ENCODE measurements at regions not wholly inside any gene's neighbourhood (a gene's known extent, or its start where the extent isn't known, plus 50 kb on each side); places are given as distances from the start of the nearest gene placed in this dataset.

GRCh38 chr1:13981142-13981541 is 281.2 kb downstream of the PRDM2 start:
- Histone ChIP-seq H3K9ac (ENCODE audit: low read length) (no peak overlapping the region), H3K27me3 (ENCODE audit: insufficient read depth, low read length, poor library complexity) (no peaks in the 10 kb centered on the region), H3K4me3 (ENCODE audit: low read length) (no peak overlapping the region), H3K4ac (ENCODE audit: low read depth, low read length) (no peak overlapping the region), H3K4me1 (ENCODE audit: control insufficient read depth, low read depth, low read length) (no peaks in the 10 kb centered on the region), H3K79me2 (ENCODE audit: control insufficient read depth, insufficient read depth, low read length) (no peaks in the 10 kb centered on the region), H2AK5ac (ENCODE audit: low read length) (no peak overlapping the region), H2BK5ac (ENCODE audit: low read length) (no peak overlapping the region), H3K18ac (ENCODE audit: low read length) (no peak overlapping the region), H3K4me2 (ENCODE audit: low read length) (no peak overlapping the region), H2BK120ac (ENCODE audit: low read depth, low read length) (no peak overlapping the region), H4K5ac (ENCODE audit: low read length) (no peak overlapping the region), H3K79me1 (ENCODE audit: low read length) (no peaks in the 10 kb centered on the region), H2BK15ac (replicated peaks; ENCODE audit: low read depth) (no peak overlapping the region), H3K27ac (ENCODE audit: low read depth, low read length) (no peak overlapping the region), H3K56ac (ENCODE audit: low read length) (no peak overlapping the region), H3K23ac (ENCODE audit: low read length) (no peak overlapping the region), H3K36me3 (ENCODE audit: control insufficient read depth, insufficient read depth, low read length) (no peaks in the 10 kb centered on the region), H4K8ac (ENCODE audit: low read depth, low read length) (no peak overlapping the region)
- DNase-seq, result no peak
- WGBS (ENCODE audit: extremely low coverage, insufficient coverage, low lambda C conversion rate), result no CpG with 5 or more reads among the region's 2 CpGs

- Histone ChIP-seq H3K4ac (ENCODE audit: low read depth, low read length) (no peak overlapping the region), H3K23ac (ENCODE audit: low read length) (no peak overlapping the region), H3K56ac (ENCODE audit: low read length) (no peak overlapping the region), H3K79me2 (ENCODE audit: control insufficient read depth, insufficient read depth, low read length) (no peaks in the 10 kb centered on the region), H2AK5ac (ENCODE audit: low read length) (no peak overlapping the region), H3K36me3 (ENCODE audit: control insufficient read depth, insufficient read depth, low read length) (no peaks in the 10 kb centered on the region), H3K4me1 (ENCODE audit: control insufficient read depth, low read depth, low read length) (no peaks in the 10 kb centered on the region), H2BK15ac (replicated peaks; ENCODE audit: low read depth) (no peak overlapping the region), H3K4me2 (ENCODE audit: low read length) (no peak overlapping the region), H2BK5ac (ENCODE audit: low read length) (no peak overlapping the region), H3K79me1 (ENCODE audit: low read length) (no peaks in the 10 kb centered on the region), H3K9ac (ENCODE audit: low read length) (no peak overlapping the region), H4K5ac (ENCODE audit: low read length) (no peak overlapping the region), H3K4me3 (ENCODE audit: low read length) (no peak overlapping the region), H2BK120ac (ENCODE audit: low read depth, low read length) (no peak overlapping the region), H3K27ac (ENCODE audit: low read depth, low read length) (no peak overlapping the region), H3K27me3 (ENCODE audit: insufficient read depth, low read length, poor library complexity) (no peaks in the 10 kb centered on the region), H4K8ac (ENCODE audit: low read depth, low read length) (no peak overlapping the region), H3K18ac (ENCODE audit: low read length) (no peak overlapping the region)
- DNase-seq, result no peak
- WGBS (ENCODE audit: extremely low coverage, insufficient coverage, low lambda C conversion rate), result no CpG with 5 or more reads among the region's 17 CpGs
Measured at GRCh38 chr1:13983393-13983792, 283.4 kb downstream of the PRDM2 start.

GRCh38 chr1:13990939-13991338 is 291.0 kb downstream of the PRDM2 start:
- Histone ChIP-seq H3K56ac (ENCODE audit: low read length) (no peak overlapping the region), H3K4me1 (ENCODE audit: control insufficient read depth, low read depth, low read length) (no peaks in the 10 kb centered on the region), H2BK5ac (ENCODE audit: low read length) (no peak overlapping the region), H3K4ac (ENCODE audit: low read depth, low read length) (no peak overlapping the region), H4K5ac (ENCODE audit: low read length) (no peak overlapping the region), H2BK120ac (ENCODE audit: low read depth, low read length) (no peak overlapping the region), H3K9ac (ENCODE audit: low read length) (no peak overlapping the region), H3K4me2 (ENCODE audit: low read length) (no peak overlapping the region), H3K79me2 (ENCODE audit: control insufficient read depth, insufficient read depth, low read length) (no peaks in the 10 kb centered on the region), H3K36me3 (ENCODE audit: control insufficient read depth, insufficient read depth, low read length) (no peaks in the 10 kb centered on the region), H3K23ac (ENCODE audit: low read length) (no peak overlapping the region), H3K79me1 (ENCODE audit: low read length) (no peaks in the 10 kb centered on the region), H2AK5ac (ENCODE audit: low read length) (no peak overlapping the region), H2BK15ac (replicated peaks; ENCODE audit: low read depth) (no peak overlapping the region), H4K8ac (ENCODE audit: low read depth, low read length) (no peak overlapping the region), H3K27me3 (ENCODE audit: insufficient read depth, low read length, poor library complexity) (peaks cover 1% of the 10 kb centered on the region), H3K4me3 (ENCODE audit: low read length) (no peak overlapping the region), H3K27ac (ENCODE audit: low read depth, low read length) (no peak overlapping the region), H3K18ac (ENCODE audit: low read length) (no peak overlapping the region)
- DNase-seq, result no peak
- no CpG with 5 or more reads among the region's 5 CpGs for WGBS (ENCODE audit: extremely low coverage, insufficient coverage, low lambda C conversion rate)

- no peak overlapping the region for H3K9ac ChIP-seq (ENCODE audit: low read length)
- H3K18ac ChIP-seq (ENCODE audit: low read length), result no peak overlapping the region
- H3K79me2 ChIP-seq (ENCODE audit: control insufficient read depth, insufficient read depth, low read length), result no peaks in the 10 kb centered on the region
- H2BK15ac ChIP-seq (replicated peaks; ENCODE audit: low read depth), result no peak overlapping the region
- H2BK5ac ChIP-seq (ENCODE audit: low read length), result no peak overlapping the region
- H3K4me3 ChIP-seq (ENCODE audit: low read length), result no peak overlapping the region
- no peak overlapping the region for H3K56ac ChIP-seq (ENCODE audit: low read length)
- H2AK5ac ChIP-seq (ENCODE audit: low read length), result no peak overlapping the region
- no peak overlapping the region for H2BK120ac ChIP-seq (ENCODE audit: low read depth, low read length)
- H3K4me1 ChIP-seq (ENCODE audit: control insufficient read depth, low read depth, low read length), result no peaks in the 10 kb centered on the region
- H3K23ac ChIP-seq (ENCODE audit: low read length), result no peak overlapping the region
- DNase-seq, result peak; percentile 14
- H3K36me3 ChIP-seq (ENCODE audit: control insufficient read depth, insufficient read depth, low read length), result no peaks in the 10 kb centered on the region
- no peak overlapping the region for H3K4me2 ChIP-seq (ENCODE audit: low read length)
- H3K4ac ChIP-seq (ENCODE audit: low read depth, low read length), result no peak overlapping the region
- H4K8ac ChIP-seq (ENCODE audit: low read depth, low read length), result no peak overlapping the region
- no CpG with 5 or more reads among the region's 5 CpGs for WGBS (ENCODE audit: extremely low coverage, insufficient coverage, low lambda C conversion rate)
- no peak overlapping the region for H4K5ac ChIP-seq (ENCODE audit: low read length)
- H3K27me3 ChIP-seq (ENCODE audit: insufficient read depth, low read length, poor library complexity), result peaks cover 1% of the 10 kb centered on the region
- no peaks in the 10 kb centered on the region for H3K79me1 ChIP-seq (ENCODE audit: low read length)
- no peak overlapping the region for H3K27ac ChIP-seq (ENCODE audit: low read depth, low read length)
Measured at GRCh38 chr1:13992489-13993285, 292.7 kb downstream of the PRDM2 start.

- H2BK15ac ChIP-seq (replicated peaks; ENCODE audit: low read depth), result no peak overlapping the region
- no CpG with 5 or more reads among the region's 1 CpG for WGBS (ENCODE audit: extremely low coverage, insufficient coverage, low lambda C conversion rate)
- H3K18ac ChIP-seq (ENCODE audit: low read length), result no peak overlapping the region
- no peak overlapping the region for H3K4me2 ChIP-seq (ENCODE audit: low read length)
- no peak overlapping the region for H3K23ac ChIP-seq (ENCODE audit: low read length)
- no peak overlapping the region for H3K9ac ChIP-seq (ENCODE audit: low read length)
- H3K4ac ChIP-seq (ENCODE audit: low read depth, low read length), result no peak overlapping the region
- H3K27ac ChIP-seq (ENCODE audit: low read depth, low read length), result no peak overlapping the region
- no peaks in the 10 kb centered on the region for H3K79me1 ChIP-seq (ENCODE audit: low read length)
- no peak overlapping the region for H4K5ac ChIP-seq (ENCODE audit: low read length)
- H3K4me3 ChIP-seq (ENCODE audit: low read length), result no peak overlapping the region
- no peak overlapping the region for H2BK5ac ChIP-seq (ENCODE audit: low read length)
- H3K56ac ChIP-seq (ENCODE audit: low read length), result no peak overlapping the region
- H3K79me2 ChIP-seq (ENCODE audit: control insufficient read depth, insufficient read depth, low read length), result no peaks in the 10 kb centered on the region
- H3K27me3 ChIP-seq (ENCODE audit: insufficient read depth, low read length, poor library complexity), result no peaks in the 10 kb centered on the region
- no peak overlapping the region for H4K8ac ChIP-seq (ENCODE audit: low read depth, low read length)
- no peak overlapping the region for H2BK120ac ChIP-seq (ENCODE audit: low read depth, low read length)
- H3K4me1 ChIP-seq (ENCODE audit: control insufficient read depth, low read depth, low read length), result no peaks in the 10 kb centered on the region
- no peaks in the 10 kb centered on the region for H3K36me3 ChIP-seq (ENCODE audit: control insufficient read depth, insufficient read depth, low read length)
- H2AK5ac ChIP-seq (ENCODE audit: low read length), result no peak overlapping the region
- no peak for DNase-seq
Measured at GRCh38 chr1:13994386-13994785, 294.4 kb downstream of the PRDM2 start.

GRCh38 chr1:13996334-13996733 is 296.3 kb downstream of the PRDM2 start:
- Histone ChIP-seq H3K4me3 (ENCODE audit: low read length) (no peak overlapping the region), H2AK5ac (ENCODE audit: low read length) (no peak overlapping the region), H3K4me2 (ENCODE audit: low read length) (no peak overlapping the region), H3K56ac (ENCODE audit: low read length) (no peak overlapping the region), H3K27ac (ENCODE audit: low read depth, low read length) (no peak overlapping the region), H3K23ac (ENCODE audit: low read length) (no peak overlapping the region), H3K9ac (ENCODE audit: low read length) (no peak overlapping the region), H4K8ac (ENCODE audit: low read depth, low read length) (no peak overlapping the region), H3K18ac (ENCODE audit: low read length) (no peak overlapping the region), H3K36me3 (ENCODE audit: control insufficient read depth, insufficient read depth, low read length) (no peaks in the 10 kb centered on the region), H3K4ac (ENCODE audit: low read depth, low read length) (no peak overlapping the region), H2BK15ac (replicated peaks; ENCODE audit: low read depth) (no peak overlapping the region), H2BK120ac (ENCODE audit: low read depth, low read length) (no peak overlapping the region), H4K5ac (ENCODE audit: low read length) (no peak overlapping the region), H2BK5ac (ENCODE audit: low read length) (no peak overlapping the region), H3K79me1 (ENCODE audit: low read length) (no peaks in the 10 kb centered on the region), H3K79me2 (ENCODE audit: control insufficient read depth, insufficient read depth, low read length) (no peaks in the 10 kb centered on the region), H3K4me1 (ENCODE audit: control insufficient read depth, low read depth, low read length) (no peaks in the 10 kb centered on the region), H3K27me3 (ENCODE audit: insufficient read depth, low read length, poor library complexity) (no peaks in the 10 kb centered on the region)
- no peak for DNase-seq
- no CpG with 5 or more reads among the region's 2 CpGs for WGBS (ENCODE audit: extremely low coverage, insufficient coverage, low lambda C conversion rate)
